ENCODE measurements at regions not wholly inside any gene's neighbourhood (a gene's known extent, or its start where the extent isn't known, plus 50 kb on each side); places are given as distances from the start of the nearest gene placed in this dataset.

GRCh38 chr2:43129676-43130547, 96.5 kb downstream of the ZFP36L2 start:
- intact Hi-C loops (cut with micrococcal nuclease; ENCODE audit: unreplicated experiment): loop anchor here (2.0 kb wide), 1 partner anchor 99 kb away; no protein-coding TSS in a partner anchor
- TF ChIP-seq CTCF (IDR thresholded peaks at IDR 0.05; ENCODE audit: unreplicated experiment): no peak
- Mint-ChIP-seq H3K36me3 (ENCODE audit: insufficient read depth, unreplicated experiment) (peaks cover 6% of the 10 kb centered on the region), H3K4me3 (ENCODE audit: low read depth, unreplicated experiment) (no peak overlapping the region), H3K4me1 (ENCODE audit: low read depth, unreplicated experiment) (peaks cover 36% of the 10 kb centered on the region), H3K9me3 (ENCODE audit: low read depth, unreplicated experiment) (no peaks in the 10 kb centered on the region), H3K27me3 (ENCODE audit: unreplicated experiment) (no peaks in the 10 kb centered on the region), H3K27ac (ENCODE audit: unreplicated experiment) (peak overlapping the region; percentile 62)
- no peak for DNase-seq
- BruUV-seq (replicated peaks): no TSS peak
- CTCF ChIA-PET: interaction anchor here (1.4 kb wide), 1 partner anchor 119 kb away, joined by 3 read pairs; no protein-coding TSS in a partner anchor

- no peak overlapping the region for H3K4me3 Mint-ChIP-seq (ENCODE audit: low read depth, unreplicated experiment)
- BruUV-seq (replicated peaks): no TSS peak
- no peak for DNase-seq
- H3K27me3 Mint-ChIP-seq (ENCODE audit: unreplicated experiment): no peaks in the 10 kb centered on the region
- H3K27ac Mint-ChIP-seq (ENCODE audit: unreplicated experiment): no peak overlapping the region
- H3K9me3 Mint-ChIP-seq (ENCODE audit: low read depth, unreplicated experiment): no peaks in the 10 kb centered on the region
- intact Hi-C loops (cut with micrococcal nuclease; ENCODE audit: unreplicated experiment): no loop called here
- H3K36me3 Mint-ChIP-seq (ENCODE audit: insufficient read depth, unreplicated experiment): peaks cover 6% of the 10 kb centered on the region
- peaks cover 36% of the 10 kb centered on the region for H3K4me1 Mint-ChIP-seq (ENCODE audit: low read depth, unreplicated experiment)
- CTCF ChIA-PET: no interaction called here
- no peak for TF ChIP-seq CTCF (IDR thresholded peaks at IDR 0.05; ENCODE audit: unreplicated experiment)
Measured at GRCh38 chr2:43128559-43128955, 97.8 kb downstream of the ZFP36L2 start.

- CTCF ChIA-PET: no interaction called here
- H3K27ac Mint-ChIP-seq (ENCODE audit: unreplicated experiment): no peak overlapping the region
- intact Hi-C loops (cut with micrococcal nuclease; ENCODE audit: unreplicated experiment): no loop called here
- BruUV-seq (replicated peaks): no TSS peak
- no peak overlapping the region for H3K4me3 Mint-ChIP-seq (ENCODE audit: low read depth, unreplicated experiment)
- no peaks in the 10 kb centered on the region for H3K27me3 Mint-ChIP-seq (ENCODE audit: unreplicated experiment)
- H3K4me1 Mint-ChIP-seq (ENCODE audit: low read depth, unreplicated experiment): peaks cover 36% of the 10 kb centered on the region
- DNase-seq: no peak
- no peaks in the 10 kb centered on the region for H3K9me3 Mint-ChIP-seq (ENCODE audit: low read depth, unreplicated experiment)
- H3K36me3 Mint-ChIP-seq (ENCODE audit: insufficient read depth, unreplicated experiment): peaks cover 6% of the 10 kb centered on the region
- TF ChIP-seq CTCF (IDR thresholded peaks at IDR 0.05; ENCODE audit: unreplicated experiment): no peak
Measured at GRCh38 chr2:43127941-43128558, 98.4 kb downstream of the ZFP36L2 start.

- H3K27ac Mint-ChIP-seq (ENCODE audit: unreplicated experiment): no peak overlapping the region
- H3K36me3 Mint-ChIP-seq (ENCODE audit: insufficient read depth, unreplicated experiment): peaks cover 6% of the 10 kb centered on the region
- CTCF ChIA-PET: no interaction called here
- H3K27me3 Mint-ChIP-seq (ENCODE audit: unreplicated experiment): no peaks in the 10 kb centered on the region
- H3K4me1 Mint-ChIP-seq (ENCODE audit: low read depth, unreplicated experiment): peaks cover 36% of the 10 kb centered on the region
- TF ChIP-seq CTCF (IDR thresholded peaks at IDR 0.05; ENCODE audit: unreplicated experiment): peak; percentile 75
- peak; percentile 72 for DNase-seq
- H3K4me3 Mint-ChIP-seq (ENCODE audit: low read depth, unreplicated experiment): no peak overlapping the region
- no TSS peak for BruUV-seq (replicated peaks)
- intact Hi-C loops (cut with micrococcal nuclease; ENCODE audit: unreplicated experiment): no loop called here
- no peaks in the 10 kb centered on the region for H3K9me3 Mint-ChIP-seq (ENCODE audit: low read depth, unreplicated experiment)
Measured at GRCh38 chr2:43127208-43127940, 99.0 kb downstream of the ZFP36L2 start.

Data from Calu3 (cell line).